Natural killer cell (primary cell): ENCODE measurements at regions not wholly inside any gene's neighbourhood (a gene's known extent, or its start where the extent isn't known, plus 50 kb on each side); places are given as distances from the start of the nearest gene placed in this dataset.

Source experiments
- ATAC-seq, 3 donors: fragments of 150-1000 bp in 2 of 3; fragments of 200-7000 bp in 1 of 3; cut with Tn5 transposase; 1 replicate in 1 of 3; 2 replicates in 2 of 3; pipeline ENCODE4 v1.10.0; 2021; ENCODE audit warnings: mild to moderate bottlenecking in 2 of 3, moderate library complexity in 2 of 3
- DNase-seq, 2 donors: peaks; one replicate each; pipeline versions ENCODE4 v3.0.0 to v3.0.0-alpha.2; 2013 to 2021; ENCODE audit warnings: mixed read lengths in 1 of 2
- H3K27ac ChIP-seq: one replicate; pipeline ENCODE4 v1.5.1; 2013; ENCODE audit warnings: mild to moderate bottlenecking, low read length
- H3K27me3 ChIP-seq: one replicate; pipeline ENCODE4 v1.6.1; 2013; ENCODE audit warnings: low read length; ENCODE audit not compliant: control insufficient read depth, insufficient read depth
- H3K36me3 ChIP-seq: one replicate; pipeline ENCODE4 v1.6.1; 2013; ENCODE audit warnings: low read length; ENCODE audit not compliant: control insufficient read depth, insufficient read depth
- H3K4me1 ChIP-seq: one replicate; pipeline ENCODE4 v1.6.1; 2013; ENCODE audit warnings: low read length; ENCODE audit not compliant: control insufficient read depth, insufficient read depth
- H3K4me3 ChIP-seq: one replicate; pipeline ENCODE4 v1.5.1; 2013; ENCODE audit warnings: low read length
- H3K9me3 ChIP-seq: one replicate; pipeline ENCODE4 v1.6.1; 2013; ENCODE audit warnings: low read length; ENCODE audit not compliant: control insufficient read depth, insufficient read depth
- H3K27ac Mint-ChIP-seq, 2 donors: one replicate each; pipeline ENCODE4 v1.8.0; 2022; ENCODE audit warnings: mild to moderate bottlenecking in 2 of 2, mixed read lengths in 2 of 2, moderate library complexity in 1 of 2
- H3K27me3 Mint-ChIP-seq, 2 donors: one replicate each; pipeline ENCODE4 v1.8.0; 2022; ENCODE audit warnings: low read depth in 2 of 2, mixed read lengths in 2 of 2
- H3K36me3 Mint-ChIP-seq: one replicate; pipeline ENCODE4 v1.8.0; 2022; ENCODE audit warnings: mixed read lengths
- H3K4me1 Mint-ChIP-seq, 2 donors: one replicate each; pipeline ENCODE4 v1.8.0; 2022; ENCODE audit warnings: mixed read lengths in 2 of 2
- H3K4me3 Mint-ChIP-seq: one replicate; pipeline ENCODE4 v1.8.0; 2022; ENCODE audit warnings: mild to moderate bottlenecking, moderate library complexity, mixed read lengths
- H3K9me3 Mint-ChIP-seq, 2 donors: one replicate each; pipeline ENCODE4 v1.8.0; 2022; ENCODE audit warnings: mixed read lengths in 2 of 2
- CTCF ChIP-seq: fragments of 200-600 bp; IDR thresholded peaks from one replicate; pipeline ENCODE4 v1.8.0; 2022; ENCODE audit warnings: antibody characterized with exemption
- WGBS: methylation state at CpG from one replicate; pipeline ENCODE4 v1.1.7; 2013; ENCODE audit warnings: missing lambda C conversion rate; ENCODE audit not compliant: insufficient coverage; 5-methylcytosine and 5-hydroxymethylcytosine counted together
- intact Hi-C: fragments of 100-400 bp; cut with micrococcal nuclease; formaldehyde crosslinking; loops from one replicate; pipeline ENCODE4 v1.14.2; 2022

- Mint-ChIP-seq H3K4me1 (no peaks in the 10 kb centered on the region), H3K27ac (no peak overlapping the region), H3K4me3 (no peak overlapping the region), H3K27me3 (no peaks in the 10 kb centered on the region), H3K36me3 (no peaks in the 10 kb centered on the region), H3K9me3 (peaks cover 9 to 11% of the 10 kb centered on the region in 2 donors)
- H3K4me1 ChIP-seq: no peaks in the 10 kb centered on the region
- no peak for TF ChIP-seq CTCF
- H3K4me3 ChIP-seq: no peak overlapping the region
- no peak overlapping the region for H3K27ac ChIP-seq
- no peaks in the 10 kb centered on the region for H3K27me3 ChIP-seq
- H3K9me3 ChIP-seq: no peaks in the 10 kb centered on the region
- ATAC-seq (no peak), DNase-seq (no peak)
- intact Hi-C loops: no loop called here
- no CpG with 5 or more reads among the region's 2 CpGs for WGBS
- H3K36me3 ChIP-seq: no peaks in the 10 kb centered on the region
Observed at GRCh38 chr7:114264023-114264422, 150.6 kb upstream of the FOXP2 start.

- Histone ChIP-seq H3K4me1 (no peaks in the 10 kb centered on the region), H3K27me3 (no peaks in the 10 kb centered on the region), H3K27ac (no peak overlapping the region), H3K36me3 (no peaks in the 10 kb centered on the region), H3K9me3 (no peaks in the 10 kb centered on the region), H3K4me3 (no peak overlapping the region)
- Mint-ChIP-seq H3K4me3 (no peak overlapping the region), H3K36me3 (no peaks in the 10 kb centered on the region), H3K27me3 (no peaks in the 10 kb centered on the region), H3K27ac (no peak overlapping the region), H3K9me3 (peaks cover 8 to 13% of the 10 kb centered on the region in 2 donors), H3K4me1 (no peaks in the 10 kb centered on the region)
- intact Hi-C loops: no loop called here
- ATAC-seq (no peak), DNase-seq (no peak)
- TF ChIP-seq CTCF: no peak
- 77% methylated on average over 3 of the region's 3 CpGs for WGBS
Observed at GRCh38 chr7:114263219-114263618, 151.4 kb upstream of the FOXP2 start.

- Mint-ChIP-seq H3K4me1 (no peaks in the 10 kb centered on the region), H3K9me3 (peaks cover 14 to 15% of the 10 kb centered on the region in 2 donors), H3K36me3 (no peaks in the 10 kb centered on the region), H3K4me3 (no peak overlapping the region), H3K27ac (no peak overlapping the region), H3K27me3 (no peaks in the 10 kb centered on the region)
- H3K36me3 ChIP-seq: no peaks in the 10 kb centered on the region
- TF ChIP-seq CTCF: no peak
- no peak for ATAC-seq
- no peaks in the 10 kb centered on the region for H3K9me3 ChIP-seq
- intact Hi-C loops: no loop called here
- H3K4me3 ChIP-seq: no peak overlapping the region
- no peaks in the 10 kb centered on the region for H3K27me3 ChIP-seq
- no peaks in the 10 kb centered on the region for H3K4me1 ChIP-seq
- DNase-seq: no peak
- no peak overlapping the region for H3K27ac ChIP-seq
- WGBS: 92% methylated on average over 14 of the region's 14 CpGs
Observed at GRCh38 chr7:114255404-114255841, 159.2 kb upstream of the FOXP2 start.

GRCh38 chr7:114243646-114244045 lies 171.0 kb upstream of the FOXP2 start:
- Histone ChIP-seq H3K4me1 (no peaks in the 10 kb centered on the region), H3K9me3 (no peaks in the 10 kb centered on the region), H3K36me3 (no peaks in the 10 kb centered on the region), H3K27ac (no peak overlapping the region), H3K4me3 (no peak overlapping the region), H3K27me3 (no peaks in the 10 kb centered on the region)
- intact Hi-C loops: no loop called here
- Mint-ChIP-seq H3K36me3 (no peaks in the 10 kb centered on the region), H3K27ac (no peak overlapping the region), H3K9me3 (peaks cover 11% of the 10 kb centered on the region in 2 donors), H3K4me3 (no peak overlapping the region), H3K4me1 (no peaks in the 10 kb centered on the region), H3K27me3 (no peaks in the 10 kb centered on the region)
- 83% methylated on average over 2 of the region's 3 CpGs for WGBS
- no peak for TF ChIP-seq CTCF
- no peak for ATAC-seq
- DNase-seq: no peak
